Left lung (tissue), 4 donors: ENCODE measurements at regions not wholly inside any gene's neighbourhood (a gene's known extent, or its start where the extent isn't known, plus 50 kb on each side); places are given as distances from the start of the nearest gene placed in this dataset.

Experiments used
- ATAC-seq: fragments of 200-7000 bp; cut with Tn5 transposase; one replicate; pipeline ENCODE4 v1.9.1; 2020; ENCODE audit warnings: moderate library complexity
- DNase-seq, 4 donors: peaks; one replicate each; pipeline ENCODE4 v3.0.0-alpha.2; 2013 to 2020
- H3K27ac ChIP-seq, 2 donors: fragments of 200-600 bp; sonication (generic) in 1 of 2; one replicate each; pipeline versions ENCODE4 v1.5.0 to v1.8.0; 2020 to 2021
- H3K27me3 ChIP-seq, 2 donors: fragments of 200-600 bp; sonication (generic) in 1 of 2; one replicate each; pipeline versions ENCODE4 v1.5.0 to v1.8.0; 2020 to 2021
- H3K36me3 ChIP-seq, 2 donors: fragments of 200-600 bp; sonication (generic) in 1 of 2; one replicate each; pipeline versions ENCODE4 v1.5.0 to v1.8.0; 2020 to 2021
- H3K4me1 ChIP-seq, 2 donors: fragments of 200-600 bp; one replicate each; pipeline ENCODE4 v1.8.0; 2021
- H3K4me3 ChIP-seq, 2 donors: fragments of 200-600 bp; sonication (generic) in 1 of 2; one replicate each; pipeline versions ENCODE4 v1.5.0 to v1.8.0; 2020 to 2021; ENCODE audit warnings: mild to moderate bottlenecking in 1 of 2
- H3K9me3 ChIP-seq, 2 donors: fragments of 200-600 bp; sonication (generic) in 1 of 2; one replicate each; pipeline versions ENCODE4 v1.5.0 to v1.8.0; 2020 to 2021
- CTCF ChIP-seq, 2 donors: fragments of 200-600 bp; sonication (generic) in 1 of 2; IDR thresholded peaks; one replicate each; pipeline versions ENCODE4 v1.5.0 to v1.8.0; 2021; ENCODE audit warnings: antibody characterized with exemption in 2 of 2
- intact Hi-C, 2 donors: fragments of 100-400 bp; cut with DNase I; formaldehyde crosslinking; loops; one replicate each; pipeline versions ENCODE4 v1.11.2 to v1.14.2; 2022
- donor health status: DM: no; HTN: yes; CAD: no.
- donor health status: DM: no; HTN: no; CAD: no.

GRCh38 chr2:239826376-239826775 is 198.8 kb downstream of the NDUFA10 start:
- Histone ChIP-seq H3K4me1 (peaks cover 0 to 2% of the 10 kb centered on the region in 2 donors), H3K27me3 (peaks cover 0 to 6% of the 10 kb centered on the region in 2 donors), H3K9me3 (no peaks in the 10 kb centered on the region), H3K4me3 (no peak overlapping the region), H3K27ac (no peak overlapping the region), H3K36me3 (no peaks in the 10 kb centered on the region)
- intact Hi-C loops = no loop called here
- ATAC-seq (no peak), DNase-seq (peak in 1 of 4 donors; percentile 44)
- no peak for TF ChIP-seq CTCF (IDR thresholded peaks at IDR 0.05)

- H3K27me3 ChIP-seq = peaks cover 0 to 6% of the 10 kb centered on the region in 2 donors
- H3K4me3 ChIP-seq = no peak overlapping the region
- H3K36me3 ChIP-seq = no peaks in the 10 kb centered on the region
- intact Hi-C loops = no loop called here
- no peak overlapping the region for H3K27ac ChIP-seq
- TF ChIP-seq CTCF (IDR thresholded peaks at IDR 0.05) = no peak
- DNase-seq = peak in 1 of 4 donors; percentile 37
- H3K4me1 ChIP-seq = no peaks in the 10 kb centered on the region
- no peak for ATAC-seq
- H3K9me3 ChIP-seq = no peaks in the 10 kb centered on the region
Observed at GRCh38 chr2:239825705-239825979, 199.5 kb downstream of the NDUFA10 start.

- no peak for ATAC-seq
- DNase-seq = peak in 2 of 4 donors; percentile 8 to 11
- intact Hi-C loops = no loop called here
- Histone ChIP-seq H3K27me3 (peaks cover 0 to 6% of the 10 kb centered on the region in 2 donors), H3K36me3 (no peaks in the 10 kb centered on the region), H3K4me1 (no peaks in the 10 kb centered on the region), H3K9me3 (no peaks in the 10 kb centered on the region), H3K27ac (no peak overlapping the region), H3K4me3 (no peak overlapping the region)
- TF ChIP-seq CTCF (IDR thresholded peaks at IDR 0.05) = no peak
Observed at GRCh38 chr2:239824866-239825704, 200.1 kb downstream of the NDUFA10 start.

GRCh38 chr2:239824046-239824694 is 201.0 kb downstream of the NDUFA10 start:
- DNase-seq = peak in 2 of 4 donors; percentile 12 to 38
- H3K27ac ChIP-seq = no peak overlapping the region
- no peak overlapping the region for H3K4me3 ChIP-seq
- no peaks in the 10 kb centered on the region for H3K36me3 ChIP-seq
- H3K9me3 ChIP-seq = no peaks in the 10 kb centered on the region
- no peaks in the 10 kb centered on the region for H3K4me1 ChIP-seq
- TF ChIP-seq CTCF (IDR thresholded peaks at IDR 0.05) = no peak
- peak; percentile 78 for ATAC-seq
- intact Hi-C loops = no loop called here
- peaks cover 0 to 4% of the 10 kb centered on the region in 2 donors for H3K27me3 ChIP-seq

- no peak overlapping the region for H3K27ac ChIP-seq
- H3K9me3 ChIP-seq = no peaks in the 10 kb centered on the region
- H3K4me3 ChIP-seq = no peak overlapping the region
- no peak for TF ChIP-seq CTCF (IDR thresholded peaks at IDR 0.05)
- intact Hi-C loops = no loop called here
- no peak for ATAC-seq
- DNase-seq = no peak
- no peaks in the 10 kb centered on the region for H3K4me1 ChIP-seq
- no peaks in the 10 kb centered on the region for H3K27me3 ChIP-seq
- H3K36me3 ChIP-seq = no peaks in the 10 kb centered on the region
Observed at GRCh38 chr2:239822146-239822831, 202.9 kb downstream of the NDUFA10 start.
